B cell (primary cell): ENCODE measurements at regions not wholly inside any gene's neighbourhood (a gene's known extent, or its start where the extent isn't known, plus 50 kb on each side); places are given as distances from the start of the nearest gene placed in this dataset.
"Not testable (repeated sequence)": the region's sequence is repeated elsewhere in the genome, so short reads cannot be mapped to it uniquely, and the experiment has no call there.

Source experiments
- CTCF ChIP-seq: fragments of 200-600 bp; IDR thresholded peaks from one replicate; pipeline ENCODE4 v1.8.0; 2022; ENCODE audit warnings: antibody characterized with exemption, mild to moderate bottlenecking
- EZH2 ChIP-seq: IDR thresholded peaks from 2 replicates; pipeline ENCODE4 v1.6.1; 2012; ENCODE audit warnings: borderline replicate concordance, low read depth, mild to moderate bottlenecking, moderate library complexity, low read length; ENCODE audit not compliant: insufficient read depth, poor library complexity, severe bottlenecking

DNA sequence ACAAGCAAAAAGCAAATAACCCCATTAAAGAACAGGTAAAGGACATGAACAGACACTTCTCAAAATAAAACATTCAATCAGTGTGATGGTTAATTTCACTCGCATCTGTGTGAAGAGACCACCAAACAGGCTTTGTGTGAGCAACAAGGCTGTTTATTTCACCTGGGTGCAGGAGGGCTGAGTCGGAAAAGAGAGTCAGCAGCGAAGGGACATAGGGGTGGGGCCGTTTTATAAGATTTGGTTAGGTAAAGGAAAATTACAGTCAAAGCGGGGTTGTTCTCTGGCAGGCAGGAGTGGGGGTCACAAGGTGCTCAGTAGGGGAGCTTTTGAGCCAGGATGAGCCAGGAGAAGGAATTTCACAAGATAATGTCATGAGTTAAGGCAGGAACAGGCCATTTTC is 429.5 kb upstream of the ZNF804A start:
- TF ChIP-seq EZH2, CTCF: not testable (repeated sequence)
